GM18517 (cell line): ENCODE measurements at regions not wholly inside any gene's neighbourhood (a gene's known extent, or its start where the extent isn't known, plus 50 kb on each side); places are given as distances from the start of the nearest gene placed in this dataset.

Source experiments
- ATAC-seq: cut with Tn5 transposase; IDR thresholded peaks from one replicate; pipeline ENCODE4 v1.9.1; 2021; ENCODE audit warnings: mild to moderate bottlenecking, moderate library complexity; ENCODE audit not compliant: unreplicated experiment

DNA sequence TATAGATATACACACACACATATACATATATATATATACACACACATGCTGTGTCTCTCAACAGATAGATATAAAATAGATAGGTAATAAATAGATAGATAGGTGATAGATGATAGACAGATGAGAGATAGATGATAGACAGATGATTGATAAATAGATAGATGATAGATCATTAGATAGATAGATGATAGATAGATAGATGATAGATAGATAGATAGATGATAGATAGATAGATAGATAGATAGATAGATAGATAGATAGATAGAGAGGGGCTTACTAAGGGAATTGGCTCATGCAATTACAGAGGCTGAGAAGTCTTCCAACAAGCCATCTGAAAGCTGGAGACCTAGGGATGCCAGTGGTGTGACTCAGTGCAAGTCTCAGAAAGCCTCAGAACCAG lies 394.5 kb downstream of the ICE1 start:
- ATAC-seq: no peak

DNA sequence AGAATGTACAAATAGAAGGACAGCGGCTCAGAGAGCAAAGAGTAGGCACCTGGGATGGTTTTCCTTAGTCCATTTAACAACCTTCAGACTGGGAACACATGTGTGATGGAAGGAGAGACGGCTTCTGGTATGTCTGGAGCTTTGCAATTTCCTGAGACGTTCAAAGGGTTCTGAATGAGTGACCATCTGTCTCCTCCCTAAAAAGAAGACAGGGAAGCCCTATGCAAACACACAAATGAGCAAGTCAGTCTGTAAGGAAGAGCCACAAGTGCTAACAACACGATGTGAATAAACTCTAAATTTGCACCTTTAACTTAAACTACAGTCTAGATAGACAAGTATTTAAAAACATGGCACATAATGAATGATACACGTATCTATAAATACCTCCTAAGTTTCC lies 391.0 kb downstream of the ICE1 start:
- ATAC-seq: no peak

DNA sequence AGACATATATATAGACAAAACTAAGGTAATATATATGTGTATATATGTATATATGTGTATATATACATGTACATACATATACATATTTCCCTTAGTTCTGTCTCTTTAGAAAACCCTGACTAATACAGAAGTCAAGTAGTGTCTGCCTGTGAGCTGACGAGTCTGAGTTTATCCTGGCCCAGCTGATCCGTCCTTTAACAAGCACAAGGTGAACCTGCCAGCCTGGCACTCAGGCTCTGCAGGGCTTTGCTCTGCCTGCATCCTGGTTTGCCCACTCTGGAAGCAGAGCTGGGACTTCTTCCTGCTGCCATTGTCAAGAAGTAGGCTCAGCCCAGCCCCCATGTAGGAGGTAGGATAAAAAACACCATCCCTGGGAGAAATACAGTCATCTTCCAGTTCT lies 388.0 kb downstream of the ICE1 start:
- no peak for ATAC-seq

DNA sequence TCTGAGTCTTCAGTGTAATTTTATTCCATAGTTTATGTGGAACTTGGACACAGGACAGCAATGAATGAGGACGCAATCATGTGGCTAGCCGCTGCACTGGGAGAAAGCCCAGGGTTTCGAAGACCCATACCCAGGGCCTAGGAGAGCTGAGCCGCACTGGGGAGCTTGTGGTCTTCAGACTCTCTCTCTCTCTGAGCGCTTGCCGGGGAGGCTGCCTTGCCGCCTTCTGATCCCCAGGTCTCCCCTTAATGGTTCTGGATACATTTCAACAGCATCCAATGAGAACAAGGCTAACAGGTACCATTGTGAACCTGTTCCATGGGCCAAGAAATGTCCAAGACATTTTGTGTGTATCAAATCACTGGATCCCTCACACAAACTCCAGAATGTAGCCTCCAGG lies 383.4 kb downstream of the ICE1 start:
- ATAC-seq: no peak

DNA sequence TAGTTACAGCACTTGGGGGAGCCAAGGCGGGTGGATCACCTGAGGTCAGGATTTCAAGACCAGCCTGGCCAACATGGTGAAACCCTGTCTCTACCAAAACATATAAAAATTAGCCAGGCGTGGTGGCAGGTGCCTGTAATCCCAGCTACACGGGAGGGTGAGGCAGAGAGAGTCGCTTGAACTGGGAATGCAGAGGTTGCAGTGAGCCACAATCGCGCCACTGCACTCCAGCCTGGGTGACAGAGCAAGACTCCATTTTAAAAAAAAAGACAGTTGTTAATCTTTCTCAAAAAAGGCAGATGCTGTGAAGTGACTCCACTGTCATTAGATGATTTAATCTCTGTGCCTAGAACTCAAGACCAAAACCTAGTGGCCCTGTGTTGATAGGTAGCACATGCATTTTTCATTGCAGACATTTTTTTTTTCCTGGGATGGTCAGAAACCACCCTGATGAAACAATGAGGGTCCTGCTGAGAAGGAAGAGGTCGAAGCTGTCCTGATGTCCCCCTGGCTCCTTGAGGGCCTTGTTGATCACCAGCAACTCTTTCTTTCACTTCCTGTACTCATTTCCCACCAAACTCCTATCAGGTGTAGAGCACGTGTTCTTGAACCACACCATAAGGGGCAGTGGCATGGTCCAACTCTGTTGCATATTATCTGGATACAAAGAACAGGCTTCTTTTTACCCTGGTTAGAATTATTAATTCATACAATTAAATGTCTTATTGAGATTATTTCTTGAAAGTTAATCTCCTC lies 382.2 kb downstream of the ICE1 start:
- no peak for ATAC-seq

DNA sequence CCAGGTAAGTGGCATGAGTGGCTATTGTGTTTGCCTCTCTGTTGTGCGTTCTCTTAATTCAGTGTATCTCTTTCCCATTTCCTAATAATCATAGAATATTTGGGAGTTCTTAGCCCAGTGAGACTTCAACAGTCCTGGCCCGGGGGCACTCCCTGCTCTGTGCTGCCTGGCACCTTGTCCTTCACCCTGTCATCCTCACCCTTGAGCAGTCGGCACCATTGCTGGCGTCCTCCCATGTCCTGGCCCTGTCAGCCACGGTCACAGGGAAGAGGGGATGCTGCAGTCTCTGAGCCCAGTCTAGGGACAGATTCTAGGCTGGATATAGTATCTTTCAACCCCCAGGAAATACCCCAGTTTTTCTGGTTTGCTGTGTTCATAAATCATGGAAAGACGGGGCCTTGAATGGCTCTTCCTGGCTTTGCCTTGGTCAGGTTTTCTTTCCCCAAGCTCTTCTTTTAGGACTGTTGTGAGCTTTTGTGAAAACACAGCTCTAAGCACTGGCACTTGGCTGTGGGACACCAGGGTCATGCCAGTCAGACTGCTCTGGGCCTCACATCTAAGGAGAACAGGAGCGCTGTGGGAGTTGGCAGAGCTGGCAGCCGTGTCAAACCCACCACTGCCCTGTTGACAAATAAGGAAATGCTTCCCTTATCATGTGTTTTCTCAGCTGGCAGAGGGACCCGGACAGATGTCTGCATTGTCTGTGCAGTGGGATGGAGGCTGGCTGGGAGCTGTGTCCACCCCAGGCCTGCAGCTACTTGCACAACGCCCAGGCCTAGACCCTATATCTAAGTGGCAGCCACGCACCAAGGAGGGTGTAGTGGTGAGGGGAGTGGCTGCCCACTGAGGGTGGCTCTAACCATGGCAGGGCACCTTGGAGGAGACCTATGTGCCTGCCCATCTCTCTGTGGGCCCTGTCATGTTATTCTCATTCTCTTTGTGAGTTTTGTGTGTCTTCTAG lies 378.6 kb downstream of the ICE1 start:
- no peak for ATAC-seq

DNA sequence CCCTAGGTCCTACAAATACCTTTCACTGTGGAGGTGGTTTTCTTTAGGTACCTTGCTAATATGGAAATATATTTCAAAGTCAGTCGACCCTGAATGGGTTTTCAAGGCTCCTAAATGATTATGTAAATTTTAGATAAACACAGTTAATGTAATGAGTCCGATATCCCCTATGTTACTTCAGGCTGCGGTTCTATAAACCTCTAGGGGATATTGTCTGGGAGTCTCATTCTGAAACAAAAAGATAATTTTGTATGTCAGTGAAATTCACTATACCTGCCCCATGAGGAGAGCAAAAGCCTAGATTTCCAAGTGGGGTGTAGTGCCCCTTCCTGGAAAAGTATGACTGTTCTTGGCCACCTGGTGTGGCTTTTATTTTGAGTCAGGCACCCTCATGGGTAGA lies 377.3 kb downstream of the ICE1 start:
- ATAC-seq: no peak

DNA sequence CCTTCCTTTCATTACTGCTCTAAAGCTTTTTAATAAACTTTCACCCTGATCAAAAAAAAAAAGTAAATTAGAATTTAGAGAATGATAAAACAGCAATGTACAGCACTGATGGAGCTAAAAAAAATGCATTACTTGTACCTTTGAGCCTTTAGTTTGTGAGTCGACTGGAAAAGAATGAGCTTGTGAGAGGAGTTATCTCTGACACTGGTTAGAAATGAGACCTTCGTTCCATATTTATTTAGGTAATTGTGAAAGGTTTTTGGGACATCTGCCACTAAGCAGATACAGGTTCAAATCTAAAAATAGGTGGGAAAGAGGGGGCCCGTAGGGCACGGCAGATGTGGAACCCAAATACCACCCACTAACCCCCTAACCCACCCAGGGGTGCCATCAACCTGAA lies 376.8 kb downstream of the ICE1 start:
- no peak for ATAC-seq

DNA sequence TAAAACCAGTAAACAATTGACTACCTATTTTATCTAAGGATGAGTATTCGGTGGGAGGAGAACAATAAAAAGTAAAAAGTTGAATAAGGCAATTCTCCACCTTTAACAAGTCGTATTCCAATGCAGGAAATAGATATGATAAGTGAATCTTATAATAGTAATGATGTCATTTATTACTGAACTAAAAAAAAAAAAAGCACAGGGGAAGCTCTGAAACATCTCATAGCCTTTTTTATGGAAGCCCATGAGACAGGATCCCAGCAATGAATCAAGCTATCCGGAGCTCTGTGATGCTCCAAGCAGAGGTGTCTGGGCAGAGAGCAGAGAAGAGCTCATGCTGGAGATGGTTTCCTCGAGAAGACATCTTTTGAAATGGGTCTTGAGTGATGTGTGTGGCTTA lies 376.0 kb downstream of the ICE1 start:
- no peak for ATAC-seq

DNA sequence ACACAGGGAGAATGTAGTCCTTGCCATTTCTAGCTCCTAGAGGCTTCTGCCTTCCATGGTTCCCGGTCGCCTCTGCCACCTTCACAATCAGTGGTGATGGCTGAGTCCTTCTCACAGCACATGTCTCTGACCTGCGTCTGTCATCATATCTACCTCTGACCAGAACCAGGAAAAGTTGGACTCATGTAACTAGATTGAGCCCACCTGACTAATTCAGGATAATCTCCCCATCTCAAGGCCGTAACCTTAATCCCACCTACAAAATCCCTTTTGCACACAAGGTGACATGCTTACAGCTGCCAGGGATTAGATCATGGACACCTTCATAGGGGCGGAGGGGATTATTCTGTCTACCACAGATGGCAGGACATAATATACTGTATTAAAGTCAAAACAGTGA lies 375.6 kb downstream of the ICE1 start:
- no peak for ATAC-seq

DNA sequence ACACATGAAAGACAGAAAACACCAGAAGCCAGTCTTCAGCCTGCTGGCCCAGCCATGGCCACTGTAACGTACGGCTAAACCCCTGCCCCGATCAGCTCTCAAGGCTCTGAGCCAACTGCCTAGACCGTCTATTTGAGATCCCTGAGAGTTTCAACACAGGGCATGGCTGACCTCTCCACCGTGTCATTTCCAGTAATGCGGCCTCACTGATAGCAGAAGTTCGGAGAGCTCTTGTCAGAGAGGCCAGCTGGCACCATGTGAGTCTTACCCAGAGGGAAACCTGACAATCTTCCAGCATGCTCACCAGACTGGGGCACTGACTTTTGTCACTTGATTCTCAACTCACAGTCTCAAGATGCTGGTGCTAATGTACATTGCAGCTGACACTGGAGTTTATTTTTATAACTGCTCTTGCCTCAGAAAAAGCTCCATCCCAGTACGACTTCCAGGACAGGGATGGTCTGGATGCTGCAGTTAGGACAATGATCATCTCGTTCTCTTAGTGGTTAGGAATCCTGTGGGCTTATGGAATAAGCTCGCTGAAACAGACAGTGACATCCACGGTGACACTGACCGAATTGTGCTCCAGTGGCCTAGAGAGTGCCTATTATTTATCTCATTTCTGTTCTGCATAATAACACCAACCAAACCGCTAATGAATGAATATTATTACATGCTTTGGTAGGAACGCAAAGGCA lies 372.7 kb downstream of the ICE1 start:
- ATAC-seq: no peak

DNA sequence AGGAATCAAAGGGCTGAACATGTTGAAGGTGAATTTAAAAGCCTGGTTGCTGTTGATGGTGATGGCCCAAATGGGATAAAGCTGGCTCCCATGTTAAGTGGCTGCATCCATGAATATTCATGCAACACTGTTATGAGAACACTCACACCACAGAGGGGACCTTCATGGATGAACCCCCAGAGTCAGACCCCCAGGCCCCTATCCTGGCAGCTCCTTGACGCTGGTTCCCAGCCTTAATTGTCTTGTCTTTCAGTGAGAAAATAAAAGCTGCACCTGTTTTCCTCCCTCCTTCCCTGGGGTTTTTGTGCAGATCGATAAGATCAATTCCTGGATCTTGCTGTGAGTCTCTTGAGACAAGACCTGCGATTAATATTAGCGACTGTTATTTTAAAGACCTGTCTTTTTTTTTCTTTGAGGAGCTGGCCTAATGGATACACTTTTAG lies 371.7 kb downstream of the ICE1 start:
- no peak for ATAC-seq

DNA sequence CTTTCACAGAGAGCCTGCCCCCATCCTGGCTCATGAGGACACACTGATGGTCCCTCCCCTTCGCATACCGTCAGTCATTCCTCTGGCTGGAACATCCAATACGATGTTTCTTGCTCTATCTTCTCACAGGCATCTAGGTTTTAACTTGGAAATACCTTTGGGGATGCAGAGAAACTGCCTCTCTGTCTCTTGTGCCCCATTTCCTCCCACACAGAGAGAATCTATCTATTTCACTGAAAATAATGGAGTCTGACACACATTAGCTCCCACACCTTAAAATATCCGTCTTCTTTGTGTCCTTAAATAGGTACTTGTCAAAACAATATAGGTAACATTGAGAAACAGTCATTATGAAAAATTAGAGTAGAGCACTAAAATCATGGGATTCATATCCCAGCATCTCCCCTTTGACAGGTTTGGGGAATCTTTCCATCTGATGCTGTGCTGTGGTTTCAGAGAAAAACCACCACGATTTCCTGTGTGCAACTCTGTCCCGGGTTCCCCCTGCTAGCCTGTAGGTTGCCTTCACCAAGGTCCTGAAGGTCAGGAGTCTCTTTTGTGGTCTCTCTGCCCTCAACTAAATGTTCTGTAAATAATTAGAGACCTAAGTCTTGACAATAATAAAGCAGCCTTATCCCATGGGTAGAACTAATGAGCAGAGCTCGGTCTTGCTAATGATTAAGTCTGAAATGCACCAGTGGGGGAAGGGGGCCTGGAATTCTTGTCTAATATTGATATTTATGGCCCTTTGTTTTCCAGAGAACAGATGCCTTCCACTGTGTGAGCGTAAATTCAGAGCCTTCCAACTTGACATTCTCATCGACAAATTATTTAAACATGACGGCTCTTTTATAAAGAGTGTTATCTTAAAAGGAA lies 371.0 kb downstream of the ICE1 start:
- ATAC-seq: no peak

DNA sequence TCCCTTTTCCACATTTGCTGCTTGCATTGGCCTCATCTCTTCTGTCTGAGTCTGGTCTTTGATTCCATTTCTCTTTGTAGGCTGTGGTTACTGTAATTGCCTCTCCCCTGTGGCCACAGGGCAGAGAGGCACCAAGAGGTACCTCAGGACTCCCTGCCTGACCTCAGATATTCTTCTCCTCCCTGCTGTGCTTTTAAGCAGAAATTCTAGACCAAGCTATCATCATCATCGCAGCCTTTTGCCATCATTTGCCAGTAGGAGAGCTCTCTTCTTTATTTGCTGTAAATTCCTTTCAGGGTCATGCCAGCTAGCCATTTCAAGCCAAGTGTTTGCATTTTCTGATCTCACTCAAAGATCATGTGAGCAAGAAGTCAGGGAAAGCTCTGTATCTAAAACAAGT lies 369.6 kb downstream of the ICE1 start:
- no peak for ATAC-seq

DNA sequence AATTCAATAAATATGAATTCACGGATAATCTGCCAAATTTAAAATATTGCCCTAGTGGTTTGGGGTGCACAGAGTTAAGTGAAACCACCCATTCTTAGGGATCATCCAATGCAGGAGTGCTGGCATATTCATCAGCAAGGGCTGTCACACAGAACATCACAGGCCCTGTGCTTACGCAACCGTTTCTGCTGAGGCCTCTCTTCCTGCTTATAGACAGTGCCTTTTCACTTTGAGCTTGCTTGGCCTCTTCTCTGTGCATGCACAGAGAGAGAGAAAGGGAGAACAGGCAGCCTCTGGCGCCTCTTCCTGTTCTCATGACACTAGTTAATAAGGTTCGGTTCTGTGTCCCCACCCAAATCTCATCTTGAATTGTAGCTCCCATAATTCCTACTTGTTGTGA lies 366.3 kb downstream of the ICE1 start:
- ATAC-seq: no peak

DNA sequence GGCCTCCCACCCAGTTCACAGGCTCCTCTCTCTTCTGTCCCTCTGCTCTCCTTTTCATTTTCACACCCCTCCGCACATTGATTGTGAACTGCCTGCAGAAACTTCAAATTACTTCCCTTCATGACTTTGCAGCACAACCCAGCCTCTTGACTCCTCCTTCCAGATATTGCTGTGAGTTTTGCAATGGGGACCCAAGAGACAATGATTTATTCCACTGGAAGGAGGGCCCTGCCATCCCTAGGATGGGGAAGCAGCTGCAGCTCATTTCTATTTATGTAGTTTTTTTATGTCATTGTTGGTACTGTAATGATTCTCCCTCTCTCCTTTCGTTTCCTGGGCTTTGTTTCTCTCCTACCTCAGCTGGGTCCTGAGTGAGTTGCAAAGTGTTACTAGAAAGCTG lies 364.9 kb downstream of the ICE1 start:
- ATAC-seq: no peak

DNA sequence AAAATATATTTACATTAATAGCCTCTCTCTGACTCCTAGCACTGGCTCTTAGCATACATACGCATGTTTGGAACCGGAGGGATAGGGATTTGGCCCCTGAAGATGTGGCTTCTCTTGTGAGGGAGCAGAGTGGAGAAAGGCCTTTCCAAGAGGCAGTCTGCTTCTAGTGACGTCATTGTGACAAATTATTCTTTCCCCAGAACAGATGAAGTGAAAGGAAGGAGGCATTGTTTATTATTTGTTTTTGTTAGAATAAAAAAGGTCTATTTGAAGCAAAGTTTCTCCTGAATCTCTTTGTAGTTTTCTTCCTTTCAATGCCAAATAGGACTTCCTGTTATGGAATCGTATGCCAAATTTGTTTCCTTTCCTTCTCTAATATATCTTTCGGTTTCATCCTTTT lies 361.6 kb downstream of the ICE1 start:
- ATAC-seq: no peak

DNA sequence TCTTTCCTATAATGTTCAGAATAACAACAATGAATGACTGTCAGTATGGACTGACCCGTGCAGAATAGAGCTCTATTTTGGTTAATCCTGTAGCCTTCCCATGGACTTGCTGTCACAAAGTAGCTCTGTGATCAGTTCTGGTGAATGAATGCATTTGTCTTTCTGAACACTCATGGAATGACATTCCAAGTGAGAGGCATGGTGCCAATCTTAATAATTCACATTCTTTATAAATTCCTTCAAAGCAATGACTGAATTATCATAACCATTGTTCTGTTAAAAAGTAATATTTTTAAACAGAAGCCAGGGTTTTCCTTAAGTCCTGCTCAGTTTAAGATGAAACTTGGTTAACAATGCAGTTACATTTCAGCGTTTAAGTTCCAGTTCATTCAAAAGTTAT lies 360.5 kb downstream of the ICE1 start:
- no peak for ATAC-seq

DNA sequence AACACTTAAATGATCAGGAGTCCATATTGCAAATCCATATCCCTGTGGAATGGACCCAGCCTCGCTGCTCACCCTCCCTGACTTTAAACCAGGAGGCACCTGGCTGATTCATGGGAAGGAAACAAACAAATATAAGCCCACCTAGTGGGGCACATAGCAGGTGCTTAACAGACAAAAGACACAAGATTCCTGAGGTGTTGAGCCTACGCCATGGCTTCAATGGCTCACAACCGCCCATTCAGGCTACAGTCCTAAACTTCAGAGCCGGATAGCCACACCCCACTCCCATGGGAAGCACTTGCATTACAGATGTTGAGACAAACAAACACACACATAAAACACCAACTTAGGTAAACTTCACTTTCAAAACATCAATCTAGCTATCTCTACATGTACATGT lies 359.9 kb downstream of the ICE1 start:
- ATAC-seq: no peak

DNA sequence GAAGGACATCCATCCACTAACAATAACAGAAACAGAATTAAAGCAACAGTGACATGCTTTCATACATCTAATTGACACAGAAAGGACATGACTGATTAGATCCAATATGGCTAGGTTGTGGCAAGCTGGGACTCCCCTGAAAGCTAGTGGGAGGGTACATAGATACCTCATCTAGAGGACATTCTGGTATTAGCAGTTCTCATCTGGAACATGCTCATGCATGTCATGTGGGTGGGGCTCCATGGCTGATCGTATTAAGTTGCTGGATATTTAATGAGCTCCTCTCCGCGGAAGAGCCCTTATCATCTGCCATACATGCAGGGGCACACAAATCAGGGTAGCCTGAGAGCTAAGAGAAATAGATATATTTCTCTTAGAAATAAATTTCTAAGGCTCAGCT lies 358.9 kb downstream of the ICE1 start:
- no peak for ATAC-seq

DNA sequence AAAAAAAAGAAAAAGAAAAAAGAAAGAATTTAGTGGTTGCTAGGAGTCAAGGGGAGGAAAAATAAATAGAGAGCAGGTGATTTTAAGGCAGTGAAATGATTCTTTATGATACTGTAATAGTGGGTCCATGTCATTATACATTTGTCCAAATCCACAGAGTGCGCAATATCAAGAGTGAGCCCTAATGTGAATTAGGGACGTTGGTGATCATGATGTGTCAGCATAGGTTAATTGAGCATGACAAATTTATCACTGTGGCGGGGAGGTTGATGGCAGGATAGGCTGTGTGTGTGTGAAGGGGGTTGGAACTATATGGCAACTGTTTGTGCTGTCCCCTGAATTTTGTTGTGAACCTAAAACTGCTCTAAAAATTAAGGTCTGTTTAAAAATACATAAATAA lies 357.8 kb downstream of the ICE1 start:
- ATAC-seq: no peak
